DMS53 treated with DMSO at 0.1 percent for 48 hours (cell line): ENCODE measurements at regions not wholly inside any gene's neighbourhood (a gene's known extent, or its start where the extent isn't known, plus 50 kb on each side); places are given as distances from the start of the nearest gene placed in this dataset.

Experiments
- DNase-seq: peaks from one replicate; lab custom pipeline; 2025; ENCODE audit not compliant: unreplicated experiment; lab: John Stamatoyannopoulos, UW

GRCh38 chr4:14887842-14888433 lies 114.3 kb upstream of the CPEB2 start:
- no peak for DNase-seq

- DNase-seq: no peak
Observed at GRCh38 chr4:14888790-14889572, 113.3 kb upstream of the CPEB2 start.

GRCh38 chr4:14892563-14892962 lies 109.7 kb upstream of the CPEB2 start:
- no peak for DNase-seq

- no peak for DNase-seq
Observed at GRCh38 chr4:14893713-14894112, 108.6 kb upstream of the CPEB2 start.

- DNase-seq: no peak
Observed at GRCh38 chr4:14894392-14895292, 107.6 kb upstream of the CPEB2 start.

GRCh38 chr4:14896656-14897175 lies 105.6 kb upstream of the CPEB2 start:
- no peak for DNase-seq

GRCh38 chr4:14897217-14897616 lies 105.1 kb upstream of the CPEB2 start:
- DNase-seq: peak; percentile 78

- DNase-seq: no peak
Observed at GRCh38 chr4:14898989-14899388, 103.3 kb upstream of the CPEB2 start.

- DNase-seq: no peak
Observed at GRCh38 chr4:14902342-14902741, 99.9 kb upstream of the CPEB2 start.

GRCh38 chr4:14903321-14903720 lies 99.0 kb upstream of the CPEB2 start:
- no peak for DNase-seq

GRCh38 chr4:14906805-14907204 lies 95.5 kb upstream of the CPEB2 start:
- DNase-seq: no peak

GRCh38 chr4:14908635-14909034 lies 93.6 kb upstream of the CPEB2 start:
- DNase-seq: no peak

- no peak for DNase-seq
Observed at GRCh38 chr4:14910411-14910810, 91.9 kb upstream of the CPEB2 start.

- DNase-seq: no peak
Observed at GRCh38 chr4:14912426-14912825, 89.9 kb upstream of the CPEB2 start.

GRCh38 chr4:14915018-14915417 lies 87.3 kb upstream of the CPEB2 start:
- DNase-seq: no peak

GRCh38 chr4:14916554-14917297 lies 85.6 kb upstream of the CPEB2 start:
- DNase-seq: peak; percentile 21

- no peak for DNase-seq
Observed at GRCh38 chr4:14917298-14917633, 85.0 kb upstream of the CPEB2 start.

GRCh38 chr4:14918336-14918735 lies 83.9 kb upstream of the CPEB2 start:
- DNase-seq: no peak

GRCh38 chr4:14919785-14920184 lies 82.5 kb upstream of the CPEB2 start:
- DNase-seq: no peak

GRCh38 chr4:14920237-14920636 lies 82.0 kb upstream of the CPEB2 start:
- no peak for DNase-seq

GRCh38 chr4:14920759-14921320 lies 81.4 kb upstream of the CPEB2 start:
- DNase-seq: peak; percentile 8
